HEK293 (cell line): ENCODE measurements at regions not wholly inside any gene's neighbourhood (a gene's known extent, or its start where the extent isn't known, plus 50 kb on each side); places are given as distances from the start of the nearest gene placed in this dataset.

Experiments used
- CTCF ChIA-PET: fragments of 350-600 bp; formaldehyde crosslinking; extraction: SDS; loops from one replicate; lab custom pipeline; 2021; ENCODE audit warnings: antibody characterized with exemption; lab: Yijun Ruan, JAX
- POLR2A ChIA-PET: fragments of 300-600 bp; formaldehyde crosslinking; extraction: SDS; loops from one replicate; lab custom pipeline; 2020; ENCODE audit warnings: antibody characterized with exemption, inconsistent platforms; lab: Yijun Ruan, JAX
- H3K27ac ChIP-seq: fragments of 200-500 bp; sonication (Bioruptor generic); 2 replicates; pipeline ENCODE4 v1.5.1; 2014; ENCODE audit warnings: low read depth, low read length, control low read depth, inconsistent platforms; ENCODE audit errors: extremely low read depth
- H3K36me3 ChIP-seq, 2 experiments: fragments of 200-500 bp in 1 of 2; sonication (Bioruptor generic) in 1 of 2; 1 replicate in 1 of 2; 2 replicates in 1 of 2; pipeline ENCODE4 v1.5.1; 2014 to 2017; ENCODE audit warnings: inconsistent platforms in 2 of 2, low read length in 2 of 2; ENCODE audit not compliant: control insufficient read depth in 2 of 2, insufficient read depth in 1 of 2
- H3K4me1 ChIP-seq: fragments of 200-500 bp; sonication (Bioruptor generic); 2 replicates; pipeline ENCODE4 v1.5.1; 2014; ENCODE audit warnings: mild to moderate bottlenecking, low read length, inconsistent platforms; ENCODE audit not compliant: control insufficient read depth, insufficient read depth
- H3K4me3 ChIP-seq: 2 replicates; pipeline ENCODE4 v1.5.1; 2011; ENCODE audit warnings: low read depth, mild to moderate bottlenecking, control low read depth, low read length, moderate library complexity
- H3K9me3 ChIP-seq: fragments of 200-500 bp; sonication (Bioruptor generic); 2 replicates; pipeline ENCODE4 v1.5.1; 2014; ENCODE audit warnings: low read depth, low read length, inconsistent platforms; ENCODE audit not compliant: control insufficient read depth, insufficient read depth
- EGR2 ChIP-seq: fragments of 450-650 bp; formaldehyde crosslinking; IDR thresholded peaks from 2 replicates; pipeline ENCODE4 v1.5.1; 2016; ENCODE audit warnings: low read depth, missing biosample characterization, missing genetic modification characterization
- FEZF1 ChIP-seq: fragments of 450-650 bp; formaldehyde crosslinking; IDR thresholded peaks from 2 replicates; pipeline ENCODE4 v1.5.1; 2016; ENCODE audit warnings: missing biosample characterization, missing genetic modification characterization
- PBX3 ChIP-seq: sonication (generic); formaldehyde crosslinking; IDR thresholded peaks from 2 replicates; pipeline ENCODE4 v1.8.1; 2022; ENCODE audit warnings: mild to moderate bottlenecking, moderate library complexity, missing genetic modification reagents
- REST ChIP-seq: fragments of 450-650 bp; formaldehyde crosslinking; IDR thresholded peaks from 2 replicates; pipeline ENCODE4 v1.5.1; 2016; ENCODE audit warnings: missing biosample characterization, missing genetic modification characterization
- TCF7L2 ChIP-seq: IDR thresholded peaks from 2 replicates; pipeline ENCODE4 v1.6.1; 2011; ENCODE audit warnings: low read depth, mild to moderate bottlenecking, inconsistent platforms, low read length, moderate library complexity, borderline replicate concordance
- ZBTB7A ChIP-seq: fragments of 450-650 bp; formaldehyde crosslinking; IDR thresholded peaks from 2 replicates; pipeline ENCODE4 v1.5.1; 2016; ENCODE audit warnings: low read depth, missing biosample characterization, missing genetic modification characterization
- ZBTB8A ChIP-seq: fragments of 450-650 bp; formaldehyde crosslinking; IDR thresholded peaks from 2 replicates; pipeline ENCODE4 v1.5.1; 2016; ENCODE audit warnings: missing biosample characterization, missing genetic modification characterization
- ZNF157 ChIP-seq: fragments of 450-650 bp; formaldehyde crosslinking; IDR thresholded peaks from 2 replicates; pipeline ENCODE4 v1.5.1; 2016; ENCODE audit warnings: missing biosample characterization, missing genetic modification characterization
- ZNF169 ChIP-seq: fragments of 450-650 bp; formaldehyde crosslinking; IDR thresholded peaks from 2 replicates; pipeline ENCODE4 v1.5.1; 2016; ENCODE audit warnings: missing biosample characterization, missing genetic modification characterization
- ZNF248 ChIP-seq: fragments of 450-650 bp; formaldehyde crosslinking; IDR thresholded peaks from 2 replicates; pipeline ENCODE4 v1.5.1; 2017; ENCODE audit warnings: missing biosample characterization, missing genetic modification characterization
- ZNF335 ChIP-seq: fragments of 450-650 bp; formaldehyde crosslinking; conservative IDR thresholded peaks from 2 replicates; pipeline ENCODE4 v1.5.1; 2016; ENCODE audit warnings: missing biosample characterization, missing genetic modification characterization
- ZNF510 ChIP-seq: fragments of 450-650 bp; formaldehyde crosslinking; IDR thresholded peaks from 2 replicates; pipeline ENCODE4 v1.5.1; 2018; ENCODE audit warnings: mild to moderate bottlenecking, missing genetic modification characterization, missing biosample characterization; ENCODE audit not compliant: insufficient replicate concordance
- ZNF521 ChIP-seq: fragments of 450-650 bp; formaldehyde crosslinking; IDR thresholded peaks from 2 replicates; pipeline ENCODE4 v1.5.1; 2017; ENCODE audit warnings: missing biosample characterization, mild to moderate bottlenecking, missing genetic modification characterization
- ZNF76 ChIP-seq: fragments of 450-650 bp; formaldehyde crosslinking; IDR thresholded peaks from 2 replicates; pipeline ENCODE4; 2016; ENCODE audit warnings: low read depth, missing biosample characterization, missing genetic modification characterization, borderline replicate concordance
- TF ChIP-seq, protein P1 (sequence below): fragments of 450-650 bp; formaldehyde crosslinking; IDR thresholded peaks from 2 replicates; pipeline ENCODE4 v1.5.1; 2017; ENCODE audit warnings: missing biosample characterization, missing genetic modification characterization
- TF ChIP-seq, protein P2 (sequence below): fragments of 450-650 bp; formaldehyde crosslinking; IDR thresholded peaks from 2 replicates; pipeline ENCODE4 v1.5.1; 2016; ENCODE audit warnings: missing biosample characterization, missing genetic modification characterization, borderline replicate concordance
- TF ChIP-seq, protein P3 (sequence below): fragments of 450-650 bp; formaldehyde crosslinking; IDR thresholded peaks from 2 replicates; pipeline ENCODE4 v1.5.1; 2016; ENCODE audit warnings: missing biosample characterization, missing genetic modification characterization
- TF ChIP-seq, protein P4 (sequence below): fragments of 450-650 bp; formaldehyde crosslinking; IDR thresholded peaks from 2 replicates; pipeline ENCODE4 v1.5.1; 2016; ENCODE audit warnings: missing biosample characterization, missing genetic modification characterization

- H3K4me3 ChIP-seq = no peak overlapping the region
- H3K4me1 ChIP-seq = no peaks in the 10 kb centered on the region
- H3K27ac ChIP-seq = no peak overlapping the region
- POLR2A ChIA-PET = no interaction called here
- CTCF ChIA-PET = interaction anchor here (0.6 kb wide), 1 partner anchor 876 kb away, joined by 4 read pairs; no protein-coding TSS in a partner anchor
- H3K9me3 ChIP-seq = no peaks in the 10 kb centered on the region
- TF ChIP-seq ZNF157 (tag by site-specific recombination) (no peak), ZNF521 (no peak)
- TF ChIP-seq, all 188 proteins: peak for 0
- H3K36me3 ChIP-seq = no peaks in the 10 kb centered on the region
Measured at GRCh38 chr1:105362438-105362837, 1612.7 kb downstream of the AMY1C start.

GRCh38 chr1:105368446-105368845 is 1618.7 kb downstream of the AMY1C start:
- no peaks in the 10 kb centered on the region for H3K4me1 ChIP-seq
- H3K36me3 ChIP-seq = no peaks in the 10 kb centered on the region
- TF ChIP-seq, protein P1, sequence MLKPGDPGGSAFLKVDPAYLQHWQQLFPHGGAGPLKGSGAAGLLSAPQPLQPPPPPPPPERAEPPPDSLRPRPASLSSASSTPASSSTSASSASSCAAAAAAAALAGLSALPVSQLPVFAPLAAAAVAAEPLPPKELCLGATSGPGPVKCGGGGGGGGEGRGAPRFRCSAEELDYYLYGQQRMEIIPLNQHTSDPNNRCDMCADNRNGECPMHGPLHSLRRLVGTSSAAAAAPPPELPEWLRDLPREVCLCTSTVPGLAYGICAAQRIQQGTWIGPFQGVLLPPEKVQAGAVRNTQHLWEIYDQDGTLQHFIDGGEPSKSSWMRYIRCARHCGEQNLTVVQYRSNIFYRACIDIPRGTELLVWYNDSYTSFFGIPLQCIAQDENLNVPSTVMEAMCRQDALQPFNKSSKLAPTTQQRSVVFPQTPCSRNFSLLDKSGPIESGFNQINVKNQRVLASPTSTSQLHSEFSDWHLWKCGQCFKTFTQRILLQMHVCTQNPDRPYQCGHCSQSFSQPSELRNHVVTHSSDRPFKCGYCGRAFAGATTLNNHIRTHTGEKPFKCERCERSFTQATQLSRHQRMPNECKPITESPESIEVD (tag by site-specific recombination) = no peak
- TF ChIP-seq, protein P2, sequence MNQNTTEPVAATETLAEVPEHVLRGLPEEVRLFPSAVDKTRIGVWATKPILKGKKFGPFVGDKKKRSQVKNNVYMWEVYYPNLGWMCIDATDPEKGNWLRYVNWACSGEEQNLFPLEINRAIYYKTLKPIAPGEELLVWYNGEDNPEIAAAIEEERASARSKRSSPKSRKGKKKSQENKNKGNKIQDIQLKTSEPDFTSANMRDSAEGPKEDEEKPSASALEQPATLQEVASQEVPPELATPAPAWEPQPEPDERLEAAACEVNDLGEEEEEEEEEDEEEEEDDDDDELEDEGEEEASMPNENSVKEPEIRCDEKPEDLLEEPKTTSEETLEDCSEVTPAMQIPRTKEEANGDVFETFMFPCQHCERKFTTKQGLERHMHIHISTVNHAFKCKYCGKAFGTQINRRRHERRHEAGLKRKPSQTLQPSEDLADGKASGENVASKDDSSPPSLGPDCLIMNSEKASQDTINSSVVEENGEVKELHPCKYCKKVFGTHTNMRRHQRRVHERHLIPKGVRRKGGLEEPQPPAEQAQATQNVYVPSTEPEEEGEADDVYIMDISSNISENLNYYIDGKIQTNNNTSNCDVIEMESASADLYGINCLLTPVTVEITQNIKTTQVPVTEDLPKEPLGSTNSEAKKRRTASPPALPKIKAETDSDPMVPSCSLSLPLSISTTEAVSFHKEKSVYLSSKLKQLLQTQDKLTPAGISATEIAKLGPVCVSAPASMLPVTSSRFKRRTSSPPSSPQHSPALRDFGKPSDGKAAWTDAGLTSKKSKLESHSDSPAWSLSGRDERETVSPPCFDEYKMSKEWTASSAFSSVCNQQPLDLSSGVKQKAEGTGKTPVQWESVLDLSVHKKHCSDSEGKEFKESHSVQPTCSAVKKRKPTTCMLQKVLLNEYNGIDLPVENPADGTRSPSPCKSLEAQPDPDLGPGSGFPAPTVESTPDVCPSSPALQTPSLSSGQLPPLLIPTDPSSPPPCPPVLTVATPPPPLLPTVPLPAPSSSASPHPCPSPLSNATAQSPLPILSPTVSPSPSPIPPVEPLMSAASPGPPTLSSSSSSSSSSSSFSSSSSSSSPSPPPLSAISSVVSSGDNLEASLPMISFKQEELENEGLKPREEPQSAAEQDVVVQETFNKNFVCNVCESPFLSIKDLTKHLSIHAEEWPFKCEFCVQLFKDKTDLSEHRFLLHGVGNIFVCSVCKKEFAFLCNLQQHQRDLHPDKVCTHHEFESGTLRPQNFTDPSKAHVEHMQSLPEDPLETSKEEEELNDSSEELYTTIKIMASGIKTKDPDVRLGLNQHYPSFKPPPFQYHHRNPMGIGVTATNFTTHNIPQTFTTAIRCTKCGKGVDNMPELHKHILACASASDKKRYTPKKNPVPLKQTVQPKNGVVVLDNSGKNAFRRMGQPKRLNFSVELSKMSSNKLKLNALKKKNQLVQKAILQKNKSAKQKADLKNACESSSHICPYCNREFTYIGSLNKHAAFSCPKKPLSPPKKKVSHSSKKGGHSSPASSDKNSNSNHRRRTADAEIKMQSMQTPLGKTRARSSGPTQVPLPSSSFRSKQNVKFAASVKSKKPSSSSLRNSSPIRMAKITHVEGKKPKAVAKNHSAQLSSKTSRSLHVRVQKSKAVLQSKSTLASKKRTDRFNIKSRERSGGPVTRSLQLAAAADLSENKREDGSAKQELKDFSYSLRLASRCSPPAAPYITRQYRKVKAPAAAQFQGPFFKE = no peak
- TF ChIP-seq ZNF248 (tag by site-specific recombination) = no peak
- no peak for TF ChIP-seq TCF7L2
- no peak for TF ChIP-seq EGR2 (tag by site-specific recombination)
- TF ChIP-seq ZNF510 (tag by site-specific recombination) = no peak
- no peak for TF ChIP-seq REST (tag by site-specific recombination)
- TF ChIP-seq ZBTB8A (tag by site-specific recombination) = no peak
- TF ChIP-seq PBX3 = no peak
- no peak for TF ChIP-seq ZBTB7A (tag by site-specific recombination)
- no peak for TF ChIP-seq ZNF335 (tag by site-specific recombination)
- TF ChIP-seq, protein P3, sequence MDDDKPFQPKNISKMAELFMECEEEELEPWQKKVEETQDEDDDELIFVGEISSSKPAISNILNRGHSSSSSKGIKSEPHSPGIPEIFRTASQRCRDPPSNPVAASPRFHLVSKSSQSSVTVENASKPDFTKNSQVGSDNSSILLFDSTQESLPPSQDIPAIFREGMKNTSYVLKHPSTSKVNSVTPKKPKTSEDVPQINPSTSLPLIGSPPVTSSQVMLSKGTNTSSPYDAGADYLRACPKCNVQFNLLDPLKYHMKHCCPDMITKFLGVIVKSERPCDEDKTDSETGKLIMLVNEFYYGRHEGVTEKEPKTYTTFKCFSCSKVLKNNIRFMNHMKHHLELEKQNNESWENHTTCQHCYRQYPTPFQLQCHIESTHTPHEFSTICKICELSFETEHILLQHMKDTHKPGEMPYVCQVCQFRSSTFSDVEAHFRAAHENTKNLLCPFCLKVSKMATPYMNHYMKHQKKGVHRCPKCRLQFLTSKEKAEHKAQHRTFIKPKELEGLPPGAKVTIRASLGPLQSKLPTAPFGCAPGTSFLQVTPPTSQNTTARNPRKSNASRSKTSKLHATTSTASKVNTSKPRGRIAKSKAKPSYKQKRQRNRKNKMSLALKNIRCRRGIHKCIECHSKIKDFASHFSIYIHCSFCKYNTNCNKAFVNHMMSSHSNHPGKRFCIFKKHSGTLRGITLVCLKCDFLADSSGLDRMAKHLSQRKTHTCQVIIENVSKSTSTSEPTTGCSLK = no peak
- TF ChIP-seq, protein P4, sequence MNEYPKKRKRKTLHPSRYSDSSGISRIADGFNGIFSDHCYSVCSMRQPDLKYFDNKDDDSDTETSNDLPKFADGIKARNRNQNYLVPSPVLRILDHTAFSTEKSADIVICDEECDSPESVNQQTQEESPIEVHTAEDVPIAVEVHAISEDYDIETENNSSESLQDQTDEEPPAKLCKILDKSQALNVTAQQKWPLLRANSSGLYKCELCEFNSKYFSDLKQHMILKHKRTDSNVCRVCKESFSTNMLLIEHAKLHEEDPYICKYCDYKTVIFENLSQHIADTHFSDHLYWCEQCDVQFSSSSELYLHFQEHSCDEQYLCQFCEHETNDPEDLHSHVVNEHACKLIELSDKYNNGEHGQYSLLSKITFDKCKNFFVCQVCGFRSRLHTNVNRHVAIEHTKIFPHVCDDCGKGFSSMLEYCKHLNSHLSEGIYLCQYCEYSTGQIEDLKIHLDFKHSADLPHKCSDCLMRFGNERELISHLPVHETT = no peak
- no peak for TF ChIP-seq FEZF1 (tag by site-specific recombination)
- no peak for TF ChIP-seq ZNF169 (tag by site-specific recombination)
- no peak for TF ChIP-seq ZNF76 (tag by site-specific recombination)
- CTCF ChIA-PET = no interaction called here
- H3K27ac ChIP-seq = no peak overlapping the region
- H3K4me3 ChIP-seq = no peak overlapping the region
- H3K9me3 ChIP-seq = no peaks in the 10 kb centered on the region
- POLR2A ChIA-PET = no interaction called here
